Uterus (tissue), 3 donors: ENCODE measurements at regions not wholly inside any gene's neighbourhood (a gene's known extent, or its start where the extent isn't known, plus 50 kb on each side); places are given as distances from the start of the nearest gene placed in this dataset.
"Not testable (repeated sequence)": the region's sequence is repeated elsewhere in the genome, so short reads cannot be mapped to it uniquely, and the experiment has no call there.

Experiments used
- DNase-seq, 2 donors: peaks; one replicate each; pipeline ENCODE4 v3.0.0-alpha.2; 2019 to 2020
- H3K27ac ChIP-seq, 2 donors: fragments of 200-600 bp; sonication (generic); 1 replicate in 1 of 2; 2 replicates in 1 of 2; pipeline ENCODE4 v1.5.1; 2016 to 2018
- H3K27me3 ChIP-seq, 2 donors: fragments of 200-600 bp; sonication (generic); one replicate each; pipeline ENCODE4 v1.5.1; 2018 to 2019; ENCODE audit warnings: control low read depth in 1 of 2
- H3K36me3 ChIP-seq, 2 donors: fragments of 200-600 bp; sonication (generic); one replicate each; pipeline ENCODE4 v1.5.1; 2019; ENCODE audit warnings: control low read depth in 1 of 2
- H3K4me1 ChIP-seq, 2 donors: fragments of 200-600 bp; sonication (generic); one replicate each; pipeline ENCODE4 v1.5.1; 2018 to 2019; ENCODE audit warnings: control low read depth in 1 of 2
- H3K4me3 ChIP-seq, 2 donors: fragments of 200-600 bp; sonication (generic); 1 replicate in 1 of 2; 2 replicates in 1 of 2; pipeline ENCODE4 v1.5.1; 2018 to 2019; ENCODE audit warnings: mild to moderate bottlenecking in 1 of 2
- H3K9me3 ChIP-seq, 2 donors: fragments of 200-600 bp; sonication (generic); one replicate each; pipeline ENCODE4 v1.5.1; 2019; ENCODE audit warnings: control low read depth in 1 of 2
- CTCF ChIP-seq, 4 experiments: fragments of 200-600 bp in 2 of 4; fragments of 450-650 bp in 2 of 4; sonication (generic) in 2 of 4; IDR thresholded peaks; one replicate each; pipeline ENCODE4 v1.5.1; 2016 to 2019; ENCODE audit warnings: antibody characterized with exemption in 4 of 4, mild to moderate bottlenecking in 2 of 4, moderate library complexity in 1 of 4
- POLR2A ChIP-seq, 2 donors: fragments of 450-650 bp; IDR thresholded peaks; one replicate each; pipeline ENCODE4 v1.6.1; 2016; ENCODE audit warnings: antibody characterized with exemption in 2 of 2, mild to moderate bottlenecking in 1 of 2, moderate library complexity in 1 of 2
- intact Hi-C: fragments of 100-400 bp; cut with DNase I; formaldehyde crosslinking; loops from one replicate; pipeline ENCODE4 v1.15.1; 2023; ENCODE audit warnings: low total_unique reads
- donor health status: DM: yes; HTN: yes; CAD: no.

- Histone ChIP-seq H3K4me3 (no peak overlapping the region), H3K9me3 (peaks cover 0 to 4% of the 10 kb centered on the region in 2 donors), H3K27me3 (no peaks in the 10 kb centered on the region), H3K4me1 (no peaks in the 10 kb centered on the region), H3K36me3 (no peaks in the 10 kb centered on the region), H3K27ac (no peak overlapping the region)
- DNase-seq: no peak
- TF ChIP-seq POLR2A (IDR thresholded peaks at IDR 0.05) (no peak), CTCF (IDR thresholded peaks at IDR 0.05) (no peak)
- intact Hi-C loops: no loop called here
These were observed 920.8 kb downstream of the TYW1 start for GRCh38 chr7:67917437-67917755.

GRCh38 chr7:67918158-67918557, 921.5 kb downstream of the TYW1 start:
- TF ChIP-seq POLR2A (IDR thresholded peaks at IDR 0.05): no peak
- no peak for TF ChIP-seq CTCF (IDR thresholded peaks at IDR 0.05)
- Histone ChIP-seq H3K36me3 (no peaks in the 10 kb centered on the region), H3K4me3 (no peak overlapping the region), H3K27me3 (no peaks in the 10 kb centered on the region), H3K27ac (no peak overlapping the region), H3K4me1 (no peaks in the 10 kb centered on the region), H3K9me3 (peaks cover 0 to 4% of the 10 kb centered on the region in 2 donors)
- intact Hi-C loops: no loop called here
- DNase-seq: no peak

- no peak for DNase-seq
- peaks cover 0 to 1% of the 10 kb centered on the region in 2 donors for H3K9me3 ChIP-seq
- TF ChIP-seq CTCF (IDR thresholded peaks at IDR 0.05) (no peak), POLR2A (IDR thresholded peaks at IDR 0.05) (no peak)
- no peak overlapping the region for H3K27ac ChIP-seq
- H3K4me3 ChIP-seq: no peak overlapping the region
- intact Hi-C loops: no loop called here
- no peaks in the 10 kb centered on the region for H3K4me1 ChIP-seq
- H3K36me3 ChIP-seq: no peaks in the 10 kb centered on the region
- no peaks in the 10 kb centered on the region for H3K27me3 ChIP-seq
These were observed 926.7 kb downstream of the TYW1 start for GRCh38 chr7:67923286-67923685.

GRCh38 chr7:67928141-67928540, 931.5 kb downstream of the TYW1 start:
- no peaks in the 10 kb centered on the region for H3K4me1 ChIP-seq
- H3K27ac ChIP-seq: no peak overlapping the region
- H3K36me3 ChIP-seq: no peaks in the 10 kb centered on the region
- DNase-seq: no peak
- no peaks in the 10 kb centered on the region for H3K9me3 ChIP-seq
- H3K27me3 ChIP-seq: no peaks in the 10 kb centered on the region
- intact Hi-C loops: no loop called here
- H3K4me3 ChIP-seq: no peak overlapping the region
- TF ChIP-seq CTCF (IDR thresholded peaks at IDR 0.05) (no peak), POLR2A (IDR thresholded peaks at IDR 0.05) (no peak)

GRCh38 chr7:67936447-67936846, 939.8 kb downstream of the TYW1 start:
- H3K27me3 ChIP-seq, intact Hi-C loops, H3K4me3 ChIP-seq, H3K27ac ChIP-seq, H3K36me3 ChIP-seq, H3K9me3 ChIP-seq, DNase-seq, H3K4me1 ChIP-seq: not testable (repeated sequence)

GRCh38 chr7:67940400-67940799, 943.8 kb downstream of the TYW1 start:
- intact Hi-C loops: no loop called here
- Histone ChIP-seq H3K36me3 (no peaks in the 10 kb centered on the region), H3K9me3 (no peaks in the 10 kb centered on the region), H3K27me3 (no peaks in the 10 kb centered on the region), H3K4me3 (no peak overlapping the region), H3K4me1 (no peaks in the 10 kb centered on the region), H3K27ac (no peak overlapping the region)
- DNase-seq: no peak
- no peak for TF ChIP-seq CTCF (IDR thresholded peaks at IDR 0.05)
- no peak for TF ChIP-seq POLR2A (IDR thresholded peaks at IDR 0.05)
